ENCODE measurements at regions not wholly inside any gene's neighbourhood (a gene's known extent, or its start where the extent isn't known, plus 50 kb on each side); places are given as distances from the start of the nearest gene placed in this dataset.

DNA sequence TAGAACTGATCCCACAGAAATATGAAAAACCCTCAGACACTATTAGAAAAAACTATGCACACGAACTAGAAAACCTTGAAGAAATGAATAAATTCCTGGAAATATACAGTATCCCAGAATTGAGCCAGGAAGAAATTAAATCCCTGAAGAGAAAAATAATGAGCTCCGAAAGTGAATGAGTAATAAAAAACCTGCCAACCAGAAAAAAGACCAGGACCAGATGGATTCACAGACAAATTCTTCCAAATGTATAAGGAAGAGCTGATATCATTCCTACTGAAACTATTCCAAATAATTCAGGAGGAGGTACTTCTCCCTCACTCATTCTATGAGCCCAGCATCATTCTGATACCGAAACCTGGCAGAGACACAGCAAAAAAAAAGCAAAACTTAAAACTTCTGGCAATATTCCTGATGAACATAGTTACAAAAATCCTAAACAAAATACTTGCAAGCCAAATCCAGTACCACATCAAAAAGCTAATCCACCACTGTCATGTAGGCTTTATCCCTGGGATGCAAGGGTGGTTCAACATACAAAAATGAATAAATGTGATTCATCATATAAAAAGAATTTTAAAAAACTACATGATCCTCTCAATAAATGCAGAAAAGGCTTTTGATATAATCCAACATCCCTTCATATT lies 1397.6 kb upstream of the DDX18 start:
- ChIA-PET SMC1A (ENCODE audit: uncharacterized antibody, unreplicated experiment) (no interaction called here), RAD21 (ENCODE audit: unreplicated experiment) (no interaction called here), CTCF (no interaction called here), POLR2A (no interaction called here)
- H4K20me1 ChIP-seq (ENCODE audit: control insufficient read depth, insufficient read depth) = no peaks in the 10 kb centered on the region
- H3K36me3 ChIP-seq (ENCODE audit: control insufficient read depth in 2 of 2, insufficient read depth in 2 of 2, low read length in 1 of 2) = no peaks in the 10 kb centered on the region
- TF ChIP-seq E4F1 (IDR thresholded peaks at IDR 0.05; ENCODE audit: borderline replicate concordance, partially characterized antibody) = no peak
- no peak for TF ChIP-seq IKZF2 (IDR thresholded peaks at IDR 0.05)
- no peak for TF ChIP-seq EED (IDR thresholded peaks at IDR 0.05; ENCODE audit: low read depth)
- TF ChIP-seq LARP7 (IDR thresholded peaks at IDR 0.05) = no peak
- TF ChIP-seq, protein P1, sequence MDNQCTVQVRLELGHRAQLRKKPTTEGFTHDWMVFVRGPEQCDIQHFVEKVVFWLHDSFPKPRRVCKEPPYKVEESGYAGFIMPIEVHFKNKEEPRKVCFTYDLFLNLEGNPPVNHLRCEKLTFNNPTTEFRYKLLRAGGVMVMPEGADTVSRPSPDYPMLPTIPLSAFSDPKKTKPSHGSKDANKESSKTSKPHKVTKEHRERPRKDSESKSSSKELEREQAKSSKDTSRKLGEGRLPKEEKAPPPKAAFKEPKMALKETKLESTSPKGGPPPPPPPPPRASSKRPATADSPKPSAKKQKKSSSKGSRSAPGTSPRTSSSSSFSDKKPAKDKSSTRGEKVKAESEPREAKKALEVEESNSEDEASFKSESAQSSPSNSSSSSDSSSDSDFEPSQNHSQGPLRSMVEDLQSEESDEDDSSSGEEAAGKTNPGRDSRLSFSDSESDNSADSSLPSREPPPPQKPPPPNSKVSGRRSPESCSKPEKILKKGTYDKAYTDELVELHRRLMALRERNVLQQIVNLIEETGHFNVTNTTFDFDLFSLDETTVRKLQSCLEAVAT (IDR thresholded peaks at IDR 0.05) = no peak
- TF ChIP-seq, protein P2, sequence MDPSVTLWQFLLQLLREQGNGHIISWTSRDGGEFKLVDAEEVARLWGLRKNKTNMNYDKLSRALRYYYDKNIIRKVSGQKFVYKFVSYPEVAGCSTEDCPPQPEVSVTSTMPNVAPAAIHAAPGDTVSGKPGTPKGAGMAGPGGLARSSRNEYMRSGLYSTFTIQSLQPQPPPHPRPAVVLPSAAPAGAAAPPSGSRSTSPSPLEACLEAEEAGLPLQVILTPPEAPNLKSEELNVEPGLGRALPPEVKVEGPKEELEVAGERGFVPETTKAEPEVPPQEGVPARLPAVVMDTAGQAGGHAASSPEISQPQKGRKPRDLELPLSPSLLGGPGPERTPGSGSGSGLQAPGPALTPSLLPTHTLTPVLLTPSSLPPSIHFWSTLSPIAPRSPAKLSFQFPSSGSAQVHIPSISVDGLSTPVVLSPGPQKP (IDR thresholded peaks at IDR 0.05; ENCODE audit: low read depth, low read length) = no peak
- no peak for TF ChIP-seq MYB (IDR thresholded peaks at IDR 0.05; ENCODE audit: borderline replicate concordance, low read depth, low read length)
- TF ChIP-seq NFIC (IDR thresholded peaks at IDR 0.05; ENCODE audit: low read depth, low read length) = no peak
- no peak for TF ChIP-seq RBBP5 (conservative IDR thresholded peaks at IDR 0.05)
- no peak for TF ChIP-seq SMAD1 (IDR thresholded peaks at IDR 0.05; ENCODE audit: low read depth, partially characterized antibody)
- no peak for TF ChIP-seq USF1 (IDR thresholded peaks at IDR 0.05; ENCODE audit: borderline replicate concordance, extremely low read length, insufficient read depth, low read depth, low read length)
- no peak for TF ChIP-seq CHD4 (IDR thresholded peaks at IDR 0.05)
- TF ChIP-seq ZNF207 (IDR thresholded peaks at IDR 0.05; ENCODE audit: borderline replicate concordance) = no peak
- no peak for TF ChIP-seq SKIL (IDR thresholded peaks at IDR 0.05; ENCODE audit: low read depth, poor library complexity, severe bottlenecking)
- H3K79me2 ChIP-seq (ENCODE audit: control insufficient read depth, insufficient read depth, low read length) = no peaks in the 10 kb centered on the region
- H3K27me3 ChIP-seq (replicated peaks in 1 of 2; ENCODE audit: control insufficient read depth in 2 of 2, insufficient read depth in 2 of 2, low read length in 1 of 2) = no peaks in the 10 kb centered on the region
- FAIRE-seq (no peak), DNase-seq (ENCODE audit: low read depth, low spot score) (no peak), ATAC-seq (no peak)
- H3K4me3 ChIP-seq = no peak overlapping the region
- intact Hi-C loops (cut with micrococcal nuclease; ENCODE audit: unreplicated experiment) = no loop called here
- H3K4me2 ChIP-seq (ENCODE audit: control insufficient read depth, insufficient read depth) = no peak overlapping the region
- no peak overlapping the region for H3K9ac ChIP-seq (ENCODE audit: control insufficient read depth, insufficient read depth, low read length)
- WGBS (ENCODE audit: insufficient coverage, insufficient replicate concordance, low lambda C conversion rate, missing lambda C conversion rate) = 13% methylated on average over 3 of the region's 3 CpGs
- in situ Hi-C loops (cut with MboI) = no loop called here
- no peak overlapping the region for H2AFZ ChIP-seq (ENCODE audit: control insufficient read depth, low read depth, low read length)
- no peaks in the 10 kb centered on the region for H3K4me1 ChIP-seq (ENCODE audit: control insufficient read depth, insufficient read depth, low read length)
- no TSS peak for BruUV-seq (replicated peaks)
- H3K9me3 ChIP-seq (replicated peaks; ENCODE audit: control insufficient read depth, insufficient read depth, low read length) = no peaks in the 10 kb centered on the region; the same call in 2 of the 3 replicates
- H3K27ac ChIP-seq (ENCODE audit: control insufficient read depth, insufficient read depth) = no peak overlapping the region

All from GM12878 (cell line).